Mesodermal cell (in vitro differentiated cells): ENCODE measurements at regions not wholly inside any gene's neighbourhood (a gene's known extent, or its start where the extent isn't known, plus 50 kb on each side); places are given as distances from the start of the nearest gene placed in this dataset.

Experiments used
- H3K27ac ChIP-seq: 2 replicates; pipeline ENCODE4 v1.7.0; 2013; ENCODE audit warnings: mild to moderate bottlenecking, low read depth, low read length, moderate library complexity; ENCODE audit not compliant: severe bottlenecking
- H3K36me3 ChIP-seq: 2 replicates; pipeline ENCODE4 v1.7.1; 2013; ENCODE audit warnings: mild to moderate bottlenecking, low read length, moderate library complexity; ENCODE audit not compliant: control insufficient read depth, insufficient read depth
- H3K4me1 ChIP-seq: one replicate; pipeline ENCODE4 v1.7.1; 2013; ENCODE audit warnings: mild to moderate bottlenecking, low read length; ENCODE audit not compliant: insufficient read depth, control insufficient read depth, poor library complexity, severe bottlenecking
- H3K4me3 ChIP-seq: 2 replicates; pipeline ENCODE4 v1.7.0; 2013; ENCODE audit warnings: low read length, control low read depth, mild to moderate bottlenecking; ENCODE audit not compliant: insufficient read depth, poor library complexity, severe bottlenecking; ENCODE audit errors: extremely low read depth
- H3K9me3 ChIP-seq: 2 replicates; pipeline ENCODE4 v1.7.1; 2013; ENCODE audit warnings: mild to moderate bottlenecking, low read length, moderate library complexity; ENCODE audit not compliant: control insufficient read depth
- WGBS, 2 experiments: methylation state at CpG; one replicate each; pipeline ENCODE4 v1.1.5; 2013; ENCODE audit warnings: missing lambda C conversion rate in 2 of 2; ENCODE audit not compliant: insufficient coverage in 2 of 2; 5-methylcytosine and 5-hydroxymethylcytosine counted together

DNA sequence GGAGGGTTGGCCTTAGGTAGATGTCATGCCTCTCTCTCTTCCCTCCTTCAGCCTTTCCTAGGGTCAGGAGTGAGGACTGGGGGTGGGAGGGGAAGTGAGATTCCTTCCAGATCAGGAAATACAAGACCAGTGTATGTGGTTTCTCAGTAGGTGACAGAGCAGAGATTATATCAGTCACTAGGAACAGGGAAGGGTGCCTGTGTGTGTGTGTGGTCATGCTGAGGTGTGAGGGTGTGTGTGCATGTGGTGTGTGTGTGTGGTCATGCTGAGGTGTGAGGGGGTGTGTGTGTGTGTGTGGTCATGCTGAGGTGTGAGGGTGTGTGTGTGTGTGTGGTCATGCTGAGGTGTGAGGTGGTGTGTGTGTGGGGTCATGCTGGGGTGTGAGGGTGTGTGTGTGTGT lies 259.8 kb downstream of the LOXHD1 start:
- Histone ChIP-seq H3K27ac (no peak overlapping the region), H3K36me3 (no peaks in the 10 kb centered on the region), H3K4me1 (peaks cover 7% of the 10 kb centered on the region), H3K4me3 (no peak overlapping the region), H3K9me3 (no peaks in the 10 kb centered on the region)

DNA sequence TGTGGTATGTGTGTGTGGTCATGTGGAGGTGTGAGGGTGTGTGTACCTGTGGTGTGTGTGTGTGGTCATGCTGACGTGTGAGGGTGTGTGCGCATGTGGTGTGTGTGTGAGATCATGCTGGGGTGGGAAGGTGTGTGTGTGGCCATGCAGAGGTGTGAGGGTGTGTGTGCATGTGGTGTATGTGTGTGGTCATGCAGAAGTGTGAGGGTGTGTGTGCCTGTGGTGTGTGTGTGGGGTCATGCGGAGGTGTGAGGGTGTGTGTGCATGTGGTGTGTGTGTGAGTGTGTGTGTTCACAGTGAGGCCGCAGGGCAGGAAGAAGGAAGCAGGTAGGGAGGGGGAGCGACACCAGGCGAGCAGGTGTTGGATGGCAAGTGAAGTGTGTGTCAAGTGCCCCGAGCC lies 259.0 kb downstream of the LOXHD1 start:
- no peaks in the 10 kb centered on the region for H3K36me3 ChIP-seq
- 95 to 99% methylated on average over 7 of the region's 7 CpGs for WGBS, 2 experiments
- H3K27ac ChIP-seq: no peak overlapping the region
- H3K4me3 ChIP-seq: no peak overlapping the region
- no peaks in the 10 kb centered on the region for H3K9me3 ChIP-seq
- H3K4me1 ChIP-seq: peaks cover 7% of the 10 kb centered on the region

GRCh38 chr18:46398625-46399024 lies 258.4 kb downstream of the LOXHD1 start:
- Histone ChIP-seq H3K4me1 (peaks cover 5% of the 10 kb centered on the region), H3K27ac (no peak overlapping the region), H3K9me3 (no peaks in the 10 kb centered on the region), H3K36me3 (no peaks in the 10 kb centered on the region), H3K4me3 (no peak overlapping the region)
- WGBS, 2 experiments: 90 to 92% methylated on average over 9 of the region's 9 CpGs

DNA sequence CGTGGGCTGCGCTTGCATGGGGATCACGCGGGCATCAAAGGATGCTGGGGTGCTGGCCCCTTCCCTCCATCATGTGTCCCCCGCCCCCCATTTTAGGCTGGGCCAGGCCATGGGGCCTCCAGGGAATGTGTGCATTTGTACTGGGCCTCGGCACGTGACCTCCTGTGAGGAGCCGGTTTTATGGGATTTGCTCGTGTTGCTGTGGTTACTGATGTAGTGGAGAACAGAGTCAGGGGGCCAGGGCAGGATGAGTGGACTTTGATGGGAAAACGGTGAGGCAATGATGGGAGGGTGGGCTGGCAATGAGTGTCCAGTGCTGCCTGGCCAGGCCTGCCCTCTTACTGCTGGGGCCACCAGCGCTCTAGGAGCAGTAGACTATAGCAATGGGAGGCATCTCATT lies 257.7 kb downstream of the LOXHD1 start:
- H3K36me3 ChIP-seq: no peaks in the 10 kb centered on the region
- no peak overlapping the region for H3K27ac ChIP-seq
- no peak overlapping the region for H3K4me3 ChIP-seq
- peaks cover 5% of the 10 kb centered on the region for H3K4me1 ChIP-seq
- WGBS, 2 experiments: 86 to 96% methylated on average over 6 to 9 of the region's 11 CpGs
- no peaks in the 10 kb centered on the region for H3K9me3 ChIP-seq

DNA sequence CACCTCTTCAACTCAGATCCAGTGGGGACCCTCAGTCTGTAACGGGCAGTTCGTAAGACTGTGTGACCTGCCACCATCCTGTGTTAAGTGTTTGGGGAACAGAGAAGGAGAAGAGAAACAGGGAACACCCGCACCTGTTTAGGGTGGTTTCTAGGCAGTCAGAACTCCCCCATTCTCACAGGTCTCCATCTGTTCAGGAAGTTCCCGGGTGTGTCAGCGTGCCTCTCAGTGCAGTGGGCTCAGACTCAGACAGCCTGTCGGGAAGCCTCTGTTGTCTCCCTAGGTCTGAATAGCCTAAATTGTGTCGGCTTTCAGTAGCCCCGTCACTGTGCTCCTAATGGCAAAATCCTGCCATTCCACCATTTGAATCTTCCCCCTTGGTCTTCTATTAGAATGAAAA lies 256.6 kb downstream of the LOXHD1 start:
- 92 to 94% methylated on average over 6 to 7 of the region's 8 CpGs for WGBS, 2 experiments
- no peaks in the 10 kb centered on the region for H3K9me3 ChIP-seq
- no peak overlapping the region for H3K27ac ChIP-seq
- no peaks in the 10 kb centered on the region for H3K36me3 ChIP-seq
- no peak overlapping the region for H3K4me3 ChIP-seq
- H3K4me1 ChIP-seq: peaks cover 5% of the 10 kb centered on the region

GRCh38 chr18:46401486-46402070 lies 255.4 kb downstream of the LOXHD1 start:
- Histone ChIP-seq H3K4me1 (peaks cover 5% of the 10 kb centered on the region), H3K27ac (no peak overlapping the region), H3K36me3 (no peaks in the 10 kb centered on the region), H3K9me3 (no peaks in the 10 kb centered on the region), H3K4me3 (no peak overlapping the region)
- 92% methylated on average over 6 to 7 of the region's 7 CpGs for WGBS, 2 experiments

DNA sequence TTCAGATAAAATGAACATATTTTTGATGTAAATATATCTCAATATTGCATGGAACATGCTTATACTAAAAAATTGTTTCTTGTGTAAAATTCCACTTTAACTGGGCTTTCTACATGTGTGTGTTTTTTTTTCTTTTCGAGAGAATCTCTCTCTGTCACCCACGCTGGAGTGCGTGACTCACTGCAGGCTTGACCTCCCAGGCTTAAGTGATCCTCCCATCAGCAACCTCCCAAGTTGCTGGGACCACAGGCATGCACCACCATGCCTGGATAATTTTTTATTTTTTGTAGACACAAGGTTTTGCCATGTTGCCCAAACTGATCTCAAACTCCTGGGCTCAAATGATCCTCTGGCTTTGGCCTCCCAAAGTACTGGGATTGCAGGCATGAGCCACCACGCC lies 254.6 kb downstream of the LOXHD1 start:
- peaks cover 10% of the 10 kb centered on the region for H3K4me1 ChIP-seq
- H3K36me3 ChIP-seq: no peaks in the 10 kb centered on the region
- no peaks in the 10 kb centered on the region for H3K9me3 ChIP-seq
- 76 to 77% methylated on average over 3 to 4 of the region's 4 CpGs for WGBS, 2 experiments
- H3K4me3 ChIP-seq: no peak overlapping the region
- H3K27ac ChIP-seq: no peak overlapping the region

GRCh38 chr18:46402945-46403344 lies 254.1 kb downstream of the LOXHD1 start:
- H3K9me3 ChIP-seq: no peaks in the 10 kb centered on the region
- WGBS, 2 experiments: 86 to 87% methylated on average over 4 of the region's 4 CpGs
- no peak overlapping the region for H3K4me3 ChIP-seq
- H3K36me3 ChIP-seq: no peaks in the 10 kb centered on the region
- H3K27ac ChIP-seq: no peak overlapping the region
- H3K4me1 ChIP-seq: peaks cover 15% of the 10 kb centered on the region

DNA sequence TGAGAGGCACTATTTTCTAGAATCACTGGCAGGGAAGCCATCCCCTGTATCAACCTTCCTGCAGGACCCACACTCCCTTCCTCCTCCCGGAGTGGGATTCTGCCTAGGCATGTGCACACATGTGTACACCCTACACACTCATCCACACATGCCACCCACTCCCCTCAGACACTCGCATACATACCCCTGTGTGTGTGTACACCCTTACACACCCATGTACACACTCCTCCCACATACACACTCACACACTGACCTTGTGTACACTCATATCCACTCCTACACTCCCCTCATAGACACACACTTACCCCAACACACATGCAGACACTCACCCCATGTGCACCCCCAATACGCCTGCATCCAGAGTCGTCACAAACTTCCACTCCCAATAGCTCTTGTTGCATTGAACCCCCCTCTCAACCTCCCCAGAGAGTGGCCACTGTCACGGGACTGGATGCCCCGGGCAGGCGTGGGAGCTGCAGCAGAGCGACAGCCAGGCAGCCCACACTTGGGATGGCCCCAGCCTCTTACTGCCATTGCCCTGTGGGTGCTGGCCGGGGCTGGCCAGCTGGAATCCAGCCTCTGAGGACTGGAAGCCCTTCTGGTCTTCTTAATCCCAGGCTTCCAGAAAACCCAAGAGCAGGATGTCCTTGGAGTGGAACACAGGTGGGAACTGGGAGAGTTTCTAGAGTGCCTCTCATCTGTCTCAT lies 251.0 kb downstream of the LOXHD1 start:
- Histone ChIP-seq H3K27ac (no peak overlapping the region), H3K9me3 (no peaks in the 10 kb centered on the region), H3K4me1 (peaks cover 27% of the 10 kb centered on the region), H3K36me3 (no peaks in the 10 kb centered on the region), H3K4me3 (no peak overlapping the region)
- WGBS, 2 experiments: 88 to 93% methylated on average over 9 of the region's 9 CpGs

DNA sequence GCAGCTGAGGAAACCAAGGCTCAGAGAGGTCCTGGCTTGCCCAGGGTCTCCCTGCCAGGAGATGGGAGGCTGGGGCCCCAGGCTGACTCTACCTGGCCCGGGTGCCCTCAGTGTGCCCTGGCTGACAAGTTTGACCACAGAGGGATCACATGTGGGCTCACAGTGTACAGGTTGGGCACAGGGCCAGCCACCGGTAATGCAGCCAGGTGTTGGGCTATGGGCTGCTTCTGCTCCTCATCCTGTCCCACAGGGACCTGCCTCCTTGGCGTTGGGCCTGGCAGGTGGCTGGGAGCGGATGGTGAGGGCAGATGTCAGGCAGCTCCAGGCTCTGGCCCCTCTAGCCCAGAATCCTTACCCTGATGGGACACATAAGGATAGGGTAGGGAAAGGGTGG lies 250.5 kb downstream of the LOXHD1 start:
- H3K9me3 ChIP-seq: no peaks in the 10 kb centered on the region
- no peak overlapping the region for H3K27ac ChIP-seq
- WGBS, 2 experiments: 100% methylated on average over 1 to 2 of the region's 4 CpGs
- H3K36me3 ChIP-seq: no peaks in the 10 kb centered on the region
- H3K4me1 ChIP-seq: peaks cover 33% of the 10 kb centered on the region
- H3K4me3 ChIP-seq: no peak overlapping the region

DNA sequence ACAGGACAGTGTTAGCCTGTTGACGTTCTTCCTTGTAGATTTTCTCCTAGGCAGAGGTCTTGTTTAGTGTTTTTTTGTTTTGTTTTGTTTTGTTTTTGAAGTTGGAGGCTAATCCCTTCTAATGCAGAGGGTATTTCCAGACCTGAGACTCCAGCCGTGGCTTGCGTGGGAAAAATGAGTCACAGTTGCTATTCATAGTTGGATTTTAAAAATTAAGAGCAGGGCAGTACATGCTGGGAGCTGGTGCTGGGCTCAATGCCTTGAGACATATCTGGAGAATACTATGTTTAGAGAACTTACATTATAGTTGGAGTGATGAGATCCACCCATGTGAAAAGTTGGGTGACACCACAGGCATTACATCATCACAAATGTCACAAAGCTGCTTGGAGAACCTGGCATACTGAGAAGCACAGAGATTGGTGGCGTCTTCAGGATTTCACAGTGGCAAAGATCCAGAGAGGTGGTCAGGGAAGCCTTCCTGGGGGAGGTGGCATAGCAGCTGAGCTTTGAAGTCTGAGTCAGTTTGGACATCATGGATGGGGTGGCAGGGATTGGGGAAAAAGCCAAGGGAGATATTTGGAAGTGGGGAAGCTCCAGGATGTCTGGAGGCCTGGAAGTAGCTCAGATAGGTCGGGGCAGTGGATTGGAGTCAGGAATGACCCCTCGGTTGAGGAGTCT lies 249.4 kb downstream of the LOXHD1 start:
- Histone ChIP-seq H3K27ac (peak overlapping the region; percentile 6), H3K4me3 (no peak overlapping the region), H3K36me3 (no peaks in the 10 kb centered on the region), H3K4me1 (peaks cover 44% of the 10 kb centered on the region), H3K9me3 (no peaks in the 10 kb centered on the region)
- WGBS, 2 experiments: 80 to 83% methylated on average over 5 of the region's 6 CpGs
